SH-SY5Y (cell line): ENCODE measurements at regions not wholly inside any gene's neighbourhood (a gene's known extent, or its start where the extent isn't known, plus 50 kb on each side); places are given as distances from the start of the nearest gene placed in this dataset.

Source experiments
- GATA2 ChIP-seq: IDR thresholded peaks from 2 replicates; pipeline ENCODE4 v1.6.1; 2011; ENCODE audit warnings: mild to moderate bottlenecking, low read depth, low read length
- GATA3 ChIP-seq: IDR thresholded peaks from 2 replicates; pipeline ENCODE4 v1.6.1; 2011; ENCODE audit warnings: low read depth, mild to moderate bottlenecking, low read length, moderate library complexity

GRCh38 chr3:181384970-181385369 lies 326.8 kb upstream of the SOX2 start:
- TF ChIP-seq GATA2 = no peak
- TF ChIP-seq GATA3 = no peak
